ENCODE measurements at regions not wholly inside any gene's neighbourhood (a gene's known extent, or its start where the extent isn't known, plus 50 kb on each side); places are given as distances from the start of the nearest gene placed in this dataset.

GRCh38 chr6:109295774-109296156, 86.5 kb downstream of the CD164 start:
- no peak for TF ChIP-seq CTCF (IDR thresholded peaks at IDR 0.05; ENCODE audit: low read depth, low read length, missing control alignments)
- DNase-seq (ENCODE audit: low read depth): no peak
- H3K4me3 ChIP-seq (ENCODE audit: low read depth, low read length): no peak overlapping the region

GRCh38 chr6:109295109-109295773, 87.0 kb downstream of the CD164 start:
- H3K4me3 ChIP-seq (ENCODE audit: low read depth, low read length): no peak overlapping the region
- DNase-seq (ENCODE audit: low read depth): no peak
- TF ChIP-seq CTCF (IDR thresholded peaks at IDR 0.05; ENCODE audit: low read depth, low read length, missing control alignments): no peak

GRCh38 chr6:109292983-109293586, 89.2 kb downstream of the CD164 start:
- H3K4me3 ChIP-seq (ENCODE audit: low read depth, low read length): no peak overlapping the region
- no peak for DNase-seq (ENCODE audit: low read depth)
- no peak for TF ChIP-seq CTCF (IDR thresholded peaks at IDR 0.05; ENCODE audit: low read depth, low read length, missing control alignments)

GRCh38 chr6:109292420-109292819, 89.8 kb downstream of the CD164 start:
- no peak overlapping the region for H3K4me3 ChIP-seq (ENCODE audit: low read depth, low read length)
- no peak for DNase-seq (ENCODE audit: low read depth)
- no peak for TF ChIP-seq CTCF (IDR thresholded peaks at IDR 0.05; ENCODE audit: low read depth, low read length, missing control alignments)

GRCh38 chr6:109291902-109292301, 90.4 kb downstream of the CD164 start:
- no peak for TF ChIP-seq CTCF (IDR thresholded peaks at IDR 0.05; ENCODE audit: low read depth, low read length, missing control alignments)
- DNase-seq (ENCODE audit: low read depth): no peak
- H3K4me3 ChIP-seq (ENCODE audit: low read depth, low read length): no peak overlapping the region

- no peak for DNase-seq (ENCODE audit: low read depth)
- no peak overlapping the region for H3K4me3 ChIP-seq (ENCODE audit: low read depth, low read length)
- TF ChIP-seq CTCF (IDR thresholded peaks at IDR 0.05; ENCODE audit: low read depth, low read length, missing control alignments): no peak
These were observed 91.9 kb downstream of the CD164 start for GRCh38 chr6:109290143-109290931.

Measured in GM12864 (cell line).